H1 (cell line): ENCODE measurements at regions not wholly inside any gene's neighbourhood (a gene's known extent, or its start where the extent isn't known, plus 50 kb on each side); places are given as distances from the start of the nearest gene placed in this dataset.

ENCODE experiments used
- CTCF ChIA-PET: fragments of 300-600 bp; sonication (Branson Sonifier 250); formaldehyde crosslinking; loops from one replicate; lab custom pipeline; 2021; ENCODE audit not compliant: partially characterized antibody; lab: Charles Lee
- POLR2A ChIA-PET: fragments of 300-600 bp; sonication (Branson Sonifier 250); formaldehyde crosslinking; loops from one replicate; lab custom pipeline; 2021; ENCODE audit warnings: inconsistent platforms; ENCODE audit not compliant: partially characterized antibody; lab: Charles Lee
- DNase-seq, 2 experiments: peaks; one replicate each; pipeline versions ENCODE4 v3.0.0 to v3.0.0-alpha.2; 2010 to 2022; ENCODE audit warnings: low spot score in 2 of 2, low read depth in 1 of 2, mixed read lengths in 1 of 2
- FAIRE-seq: peaks from 2 replicates; lab custom pipeline; 2011; peaks lifted over from hg19 to GRCh38; lab: Jason Lieb, UNC
- H2AFZ ChIP-seq: 2 replicates; pipeline ENCODE4 v1.8.1; 2012; ENCODE audit warnings: low read length, inconsistent platforms
- H2AK5ac ChIP-seq: 2 replicates; pipeline ENCODE4 v1.6.1; 2013; ENCODE audit warnings: low read depth, low read length
- H2BK120ac ChIP-seq: replicated peaks from 2 replicates; pipeline ENCODE3; 2013; ENCODE audit warnings: low read depth, low read length, inconsistent platforms
- H2BK12ac ChIP-seq: 2 replicates; pipeline ENCODE4 v1.6.1; 2013; ENCODE audit warnings: low read depth, low read length
- H2BK15ac ChIP-seq: 2 replicates; pipeline ENCODE4 v1.6.1; 2013; ENCODE audit warnings: low read length
- H2BK20ac ChIP-seq: 2 replicates; pipeline ENCODE4 v1.6.1; 2013; ENCODE audit warnings: low read length
- H2BK5ac ChIP-seq: 2 replicates; pipeline ENCODE4 v1.6.1; 2013; ENCODE audit warnings: low read depth, low read length
- H3K14ac ChIP-seq: 2 replicates; pipeline ENCODE4 v1.6.1; 2013; ENCODE audit warnings: inconsistent platforms; ENCODE audit not compliant: insufficient read length
- H3K18ac ChIP-seq: 2 replicates; pipeline ENCODE4 v1.6.1; 2013; ENCODE audit warnings: low read length; ENCODE audit errors: extremely low read depth
- H3K23ac ChIP-seq: 2 replicates; pipeline ENCODE4 v1.6.1; 2013; ENCODE audit warnings: inconsistent platforms; ENCODE audit not compliant: insufficient read length
- H3K23me2 ChIP-seq: 2 replicates; pipeline ENCODE4 v1.6.1; 2013; ENCODE audit warnings: low read depth, low read length
- H3K27ac ChIP-seq: 2 replicates; pipeline ENCODE4 v1.6.1; 2011; ENCODE audit warnings: low read depth, low read length, inconsistent platforms
- H3K27me3 ChIP-seq, 4 experiments: replicated peaks in 1 of 4; 1 replicate in 1 of 4; 2 replicates in 3 of 4; pipeline versions ENCODE4 v1.6.1 to v1.8.1; 2011 to 2013; ENCODE audit warnings: low read length in 3 of 4, mild to moderate bottlenecking in 3 of 4, inconsistent platforms in 2 of 4, mixed read lengths in 2 of 4, moderate library complexity in 1 of 4; ENCODE audit not compliant: control insufficient read depth in 3 of 4, insufficient read depth in 3 of 4; ENCODE audit errors: extremely low read depth in 1 of 4
- H3K36me3 ChIP-seq, 4 experiments: 2 replicates each; pipeline versions ENCODE4 v1.6.1 to v1.8.1; 2011 to 2013; ENCODE audit warnings: mild to moderate bottlenecking in 4 of 4, low read length in 3 of 4, moderate library complexity in 2 of 4, control low read depth in 1 of 4, inconsistent platforms in 1 of 4; ENCODE audit not compliant: insufficient read depth in 4 of 4, control insufficient read depth in 2 of 4
- H3K4ac ChIP-seq: replicated peaks from 2 replicates; pipeline ENCODE3; 2013; ENCODE audit warnings: low read length, low read depth, mixed read lengths, inconsistent platforms; ENCODE audit not compliant: insufficient read length
- H3K4me1 ChIP-seq, 4 experiments: replicated peaks in 1 of 4; 1 replicate in 1 of 4; 2 replicates in 3 of 4; pipeline versions ENCODE4 v1.6.1 to v1.8.1; 2011 to 2013; ENCODE audit warnings: low read length in 3 of 4, inconsistent platforms in 2 of 4, mixed read lengths in 1 of 4; ENCODE audit not compliant: insufficient read depth in 4 of 4, control insufficient read depth in 3 of 4
- H3K4me2 ChIP-seq, 2 experiments: 2 replicates each; pipeline versions ENCODE4 v1.6.1 to v1.8.1; 2011 to 2013; ENCODE audit warnings: low read depth in 2 of 2, low read length in 2 of 2, control low read depth in 1 of 2, inconsistent platforms in 1 of 2, mild to moderate bottlenecking in 1 of 2; ENCODE audit not compliant: insufficient read depth in 1 of 2
- H3K4me3 ChIP-seq, 4 experiments: fragments of 200-600, 300-600 bp in 1 of 4; sonication (generic), shearing (Covaris generic), sonication (Bioruptor Twin) in 1 of 4; 2 replicates each; pipeline versions ENCODE4 v1.5.1 to v1.8.1; 2011 to 2016; ENCODE audit warnings: low read length in 4 of 4, low read depth in 3 of 4, control low read depth in 2 of 4, inconsistent platforms in 2 of 4, mild to moderate bottlenecking in 2 of 4, mixed read lengths in 1 of 4, moderate library complexity in 1 of 4; ENCODE audit not compliant: insufficient read depth in 2 of 4; ENCODE audit errors: extremely low read depth in 1 of 4
- H3K56ac ChIP-seq: replicated peaks from 2 replicates; pipeline ENCODE3; 2013; ENCODE audit warnings: low read depth, mild to moderate bottlenecking, mixed read lengths, low read length, inconsistent platforms; ENCODE audit not compliant: insufficient read length
- H3K79me1 ChIP-seq: 2 replicates; pipeline ENCODE4 v1.6.1; 2013; ENCODE audit warnings: low read depth, low read length, control low read depth
- H3K79me2 ChIP-seq, 2 experiments: 2 replicates each; pipeline versions ENCODE4 v1.6.1 to v1.8.1; 2012 to 2013; ENCODE audit warnings: low read length in 2 of 2, mild to moderate bottlenecking in 2 of 2, inconsistent platforms in 1 of 2; ENCODE audit not compliant: insufficient read depth in 2 of 2, control insufficient read depth in 1 of 2
- H3K9ac ChIP-seq, 4 experiments: replicated peaks in 1 of 4; 1 replicate in 1 of 4; 2 replicates in 3 of 4; pipeline versions ENCODE4 v1.6.1 to v1.8.1; 2011 to 2013; ENCODE audit warnings: low read depth in 3 of 4, low read length in 3 of 4, control low read depth in 2 of 4, mild to moderate bottlenecking in 2 of 4, moderate library complexity in 2 of 4, inconsistent platforms in 1 of 4; ENCODE audit errors: extremely low read depth in 1 of 4
- H3K9me3 ChIP-seq, 2 experiments: 2 replicates each; pipeline versions ENCODE4 v1.6.1 to v1.8.1; 2012 to 2013; ENCODE audit warnings: mild to moderate bottlenecking in 2 of 2, moderate library complexity in 2 of 2, control low read depth in 1 of 2, inconsistent platforms in 1 of 2, low read depth in 1 of 2, low read length in 1 of 2, mixed read lengths in 1 of 2; ENCODE audit not compliant: insufficient read depth in 2 of 2
- H4K20me1 ChIP-seq, 2 experiments: replicated peaks in 1 of 2; 2 replicates each; pipeline versions ENCODE3 to v1.8.1; 2011 to 2013; ENCODE audit warnings: inconsistent platforms in 2 of 2, low read length in 2 of 2, mild to moderate bottlenecking in 1 of 2; ENCODE audit not compliant: insufficient read depth in 2 of 2, control insufficient read depth in 1 of 2
- H4K5ac ChIP-seq: 2 replicates; pipeline ENCODE4 v1.6.1; 2013; ENCODE audit warnings: low read length, low read depth, mixed read lengths, inconsistent platforms; ENCODE audit not compliant: insufficient read length
- H4K8ac ChIP-seq: 2 replicates; pipeline ENCODE4 v1.8.0; 2013; ENCODE audit warnings: mild to moderate bottlenecking, moderate library complexity, low read length, inconsistent platforms; ENCODE audit not compliant: insufficient read depth; ENCODE audit errors: extremely low read depth
- H4K91ac ChIP-seq: replicated peaks from 2 replicates; pipeline ENCODE3; 2013; ENCODE audit warnings: low read length, mixed read lengths, inconsistent platforms; ENCODE audit not compliant: insufficient read length
- ASH2L ChIP-seq: fragments of 200-600, 300-600 bp; sonication (generic); IDR thresholded peaks from one replicate; pipeline ENCODE4 v1.7.1; 2017; ENCODE audit warnings: low read length
- CBX8 ChIP-seq: fragments of 300-800, 300-1000 bp; sonication (generic); IDR thresholded peaks from 2 replicates; pipeline ENCODE4 v1.7.1; 2016; ENCODE audit warnings: low read depth, low read length, borderline replicate concordance
- EP300 ChIP-seq, 2 experiments: IDR thresholded peaks; 1 replicate in 1 of 2; 2 replicates in 1 of 2; pipeline ENCODE4 v1.6.1; 2011 to 2012; ENCODE audit warnings: low read depth in 2 of 2, low read length in 2 of 2, mild to moderate bottlenecking in 2 of 2, borderline replicate concordance in 1 of 2, inconsistent platforms in 1 of 2, moderate library complexity in 1 of 2
- EZH2 ChIP-seq: fragments of 200-600 bp; sonication (generic); IDR thresholded peaks from 2 replicates; pipeline ENCODE4 v1.7.1; 2012; ENCODE audit warnings: low read depth, mild to moderate bottlenecking, moderate library complexity, low read length, inconsistent platforms; ENCODE audit not compliant: severe bottlenecking
- JUND ChIP-seq: IDR thresholded peaks from 2 replicates; pipeline ENCODE4 v1.6.1; 2011; ENCODE audit warnings: mild to moderate bottlenecking, improper control_type of control experiment, low read length
- MAFK ChIP-seq: IDR thresholded peaks from 2 replicates; pipeline ENCODE4 v1.6.1; 2012; ENCODE audit warnings: low read depth, mild to moderate bottlenecking, improper control_type of control experiment, low read length
- PHF8 ChIP-seq: fragments of 200-600 bp; sonication (generic); conservative IDR thresholded peaks from 2 replicates; pipeline ENCODE4 v1.7.1; 2012; ENCODE audit warnings: low read depth, mild to moderate bottlenecking, inconsistent platforms, low read length, moderate library complexity
- POLR2A ChIP-seq, 2 experiments: IDR thresholded peaks; 1 replicate in 1 of 2; 2 replicates in 1 of 2; pipeline ENCODE4 v1.6.1; 2011; ENCODE audit warnings: low read depth in 2 of 2, low read length in 2 of 2, mild to moderate bottlenecking in 2 of 2; ENCODE audit errors: control extremely low read depth in 1 of 2
- POU5F1 ChIP-seq: IDR thresholded peaks from 2 replicates; pipeline ENCODE4 v1.6.1; 2011; ENCODE audit warnings: low read depth, mild to moderate bottlenecking, low read length, moderate library complexity
- SP2 ChIP-seq: IDR thresholded peaks from 2 replicates; pipeline ENCODE4 v1.6.1; 2012; ENCODE audit warnings: mild to moderate bottlenecking, low read length, inconsistent platforms
- TCF12 ChIP-seq: IDR thresholded peaks from 2 replicates; pipeline ENCODE4 v1.6.1; 2011; ENCODE audit warnings: low read depth, mild to moderate bottlenecking, low read length
- ZNF274 ChIP-seq: IDR thresholded peaks from 2 replicates; pipeline ENCODE4 v1.7.0; 2012; ENCODE audit warnings: low read length, borderline replicate concordance; ENCODE audit errors: extremely low read depth
- WGBS, 2 experiments: shearing (Covaris generic) in 1 of 2; methylation state at CpG; one replicate each; pipeline versions ENCODE4 v1.1.6 to v1.1.7; 2013 to 2015; ENCODE audit warnings: low lambda C conversion rate in 2 of 2, mixed read lengths in 2 of 2, inconsistent platforms in 1 of 2, low coverage in 1 of 2, missing lambda C conversion rate in 1 of 2; ENCODE audit not compliant: insufficient replicate concordance in 2 of 2, insufficient coverage in 1 of 2, insufficient read length in 1 of 2; ENCODE audit errors: extremely low coverage in 1 of 2, missing lambda C conversion rate in 1 of 2; 5-methylcytosine and 5-hydroxymethylcytosine counted together
- TF ChIP-seq, protein P1 (sequence below): IDR thresholded peaks from 2 replicates; pipeline ENCODE4 v1.6.1; 2012; ENCODE audit warnings: inconsistent platforms

DNA sequence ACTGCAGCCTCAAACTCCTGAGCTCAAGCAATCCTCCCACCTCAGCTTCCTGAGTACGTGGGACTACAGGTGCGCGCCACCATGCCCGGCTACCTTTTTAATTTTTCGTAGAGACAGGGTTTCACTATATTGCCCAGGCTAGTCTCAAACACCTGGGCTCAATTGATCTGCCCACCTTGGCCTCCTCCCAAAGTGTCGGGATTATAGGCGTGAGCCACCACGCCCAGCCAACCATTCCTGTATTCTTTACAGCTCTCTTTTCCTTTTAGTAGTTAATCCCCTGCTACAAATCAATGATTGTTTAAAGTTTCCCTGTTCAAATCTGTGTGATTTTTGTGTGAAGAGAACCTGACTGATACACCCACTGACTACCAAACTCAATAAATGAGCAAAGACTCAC, 75.4 kb upstream of the SVIL start:
- no peak overlapping the region for H2BK120ac ChIP-seq
- H3K18ac ChIP-seq: no peak overlapping the region

More for the DNA sequence above, 75.4 kb upstream of the SVIL start:
- H3K56ac ChIP-seq: no peak overlapping the region
- no peak overlapping the region for H4K91ac ChIP-seq
- H3K79me2 ChIP-seq: peaks cover 0 to 3% of the 10 kb centered on the region in 2 experiments; a peak in 1 of 4 replicates
- CTCF ChIA-PET: interaction anchor here (0.6 to 1.3 kb wide), 4 partner anchors 9 to 119 kb away, joined by 3 to 4 read pairs (median 4); no protein-coding TSS in a partner anchor
- no peaks in the 10 kb centered on the region for H3K27me3 ChIP-seq
- H3K4me3 ChIP-seq: no peak overlapping the region
- H3K9me3 ChIP-seq: no peaks in the 10 kb centered on the region
- WGBS, 2 experiments: 87% methylated on average over 8 of the region's 8 CpGs; no CpG with 5 or more reads in 1 of the 2 experiments
- no peak overlapping the region for H3K23ac ChIP-seq
- H3K36me3 ChIP-seq: no peaks in the 10 kb centered on the region
- H3K27ac ChIP-seq: no peak overlapping the region
- H3K79me1 ChIP-seq: no peaks in the 10 kb centered on the region; the same call in 1 of the 2 replicates
- H2BK20ac ChIP-seq: no peak overlapping the region
- POLR2A ChIA-PET: interaction anchor here (0.7 kb wide), 1 partner anchor 10 kb away, joined by 3 read pairs; no protein-coding TSS in a partner anchor
- H2AK5ac ChIP-seq: no peak overlapping the region; the same call in 1 of the 2 replicates
- no peak for DNase-seq
- H2BK15ac ChIP-seq: no peak overlapping the region
- H2AFZ ChIP-seq: no peak overlapping the region
- FAIRE-seq: no peak
- H4K20me1 ChIP-seq: no peaks in the 10 kb centered on the region
- peaks cover 0 to 8% (median 6%) of the 10 kb centered on the region in 4 experiments; a peak in 3 of 7 replicates for H3K4me1 ChIP-seq
- no peak overlapping the region for H2BK5ac ChIP-seq
- no peak overlapping the region for H4K8ac ChIP-seq
- H4K5ac ChIP-seq: no peak overlapping the region
- no peak overlapping the region for H3K4ac ChIP-seq
- H2BK12ac ChIP-seq: no peak overlapping the region
- TF ChIP-seq JUND: no peak
- TF ChIP-seq EP300 (IDR thresholded peaks at IDR 0.05; ENCODE audit: borderline replicate concordance in 1 of 2, low read depth in 2 of 2, low read length in 2 of 2): no peak
- no peak for TF ChIP-seq PHF8
- TF ChIP-seq POU5F1: no peak
- TF ChIP-seq CBX8: no peak
- TF ChIP-seq EZH2: no peak
- no peak for TF ChIP-seq SP2
- TF ChIP-seq ZNF274: no peak
- no peak for TF ChIP-seq POLR2A (IDR thresholded peaks at IDR 0.05; ENCODE audit: control extremely low read depth in 1 of 2, low read depth in 2 of 2, low read length in 2 of 2)
- no peak for TF ChIP-seq ASH2L
- TF ChIP-seq TCF12: no peak
- no peak for TF ChIP-seq MAFK
- TF ChIP-seq, protein P1, sequence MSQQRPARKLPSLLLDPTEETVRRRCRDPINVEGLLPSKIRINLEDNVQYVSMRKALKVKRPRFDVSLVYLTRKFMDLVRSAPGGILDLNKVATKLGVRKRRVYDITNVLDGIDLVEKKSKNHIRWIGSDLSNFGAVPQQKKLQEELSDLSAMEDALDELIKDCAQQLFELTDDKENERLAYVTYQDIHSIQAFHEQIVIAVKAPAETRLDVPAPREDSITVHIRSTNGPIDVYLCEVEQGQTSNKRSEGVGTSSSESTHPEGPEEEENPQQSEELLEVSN: no peak
- H3K23me2 ChIP-seq: no peaks in the 10 kb centered on the region
- H3K14ac ChIP-seq: no peak overlapping the region
- H3K9ac ChIP-seq: no peak overlapping the region
- H3K4me2 ChIP-seq: no peak overlapping the region
